NCI-H82 treated with DMSO at 0.1 percent for 48 hours (cell line): ENCODE measurements at regions not wholly inside any gene's neighbourhood (a gene's known extent, or its start where the extent isn't known, plus 50 kb on each side); places are given as distances from the start of the nearest gene placed in this dataset.
"Not testable (repeated sequence)": the region's sequence is repeated elsewhere in the genome, so short reads cannot be mapped to it uniquely, and the experiment has no call there.

Experiments
- DNase-seq: peaks from one replicate; lab custom pipeline; 2025; ENCODE audit not compliant: unreplicated experiment; lab: John Stamatoyannopoulos, UW

- no peak for DNase-seq
Measured at GRCh38 chr9:7313389-7313788, 486.2 kb downstream of the DMAC1 start.

- not testable (repeated sequence) for DNase-seq
Measured at GRCh38 chr9:7309051-7309450, 490.5 kb downstream of the DMAC1 start.

GRCh38 chr9:7305677-7306076 lies 493.9 kb downstream of the DMAC1 start:
- no peak for DNase-seq

- no peak for DNase-seq
Measured at GRCh38 chr9:7304627-7304995, 495.0 kb downstream of the DMAC1 start.

DNA sequence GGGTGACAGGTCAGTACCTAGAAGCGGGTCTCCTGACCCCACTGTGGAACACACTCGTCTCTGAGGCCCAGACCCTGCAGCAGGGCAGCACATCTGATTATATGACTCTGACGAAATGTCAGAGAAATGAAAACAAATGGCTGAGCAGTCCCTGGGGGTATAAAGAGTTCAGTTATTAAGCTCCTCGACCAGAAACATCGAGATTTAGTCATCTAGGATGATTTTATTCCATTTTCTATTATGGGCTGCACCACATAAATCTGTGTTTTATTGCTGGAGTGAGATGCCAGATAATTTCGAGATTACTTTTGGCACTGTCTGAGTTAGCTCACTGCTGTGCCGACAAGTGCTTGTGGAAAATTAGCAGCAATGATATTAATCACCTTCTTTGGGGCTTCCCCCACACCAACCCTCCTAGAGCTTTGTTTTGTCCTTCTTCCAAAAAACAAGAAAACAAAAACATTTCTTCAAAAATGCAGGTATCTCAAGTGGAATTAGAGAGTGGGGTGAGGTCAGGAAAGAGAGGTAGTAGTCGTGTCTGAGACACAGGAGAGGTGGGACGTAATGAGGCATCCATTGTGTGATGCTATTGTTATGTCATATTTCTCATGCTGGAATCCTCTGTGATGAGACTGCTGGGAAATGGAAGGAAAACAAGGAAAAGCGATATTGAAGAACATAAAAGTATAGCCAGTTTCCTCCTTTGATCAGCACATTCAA lies 495.5 kb downstream of the DMAC1 start:
- no peak for DNase-seq

GRCh38 chr9:7300484-7300883 lies 499.1 kb downstream of the DMAC1 start:
- no peak for DNase-seq

- DNase-seq, result no peak
Measured at GRCh38 chr9:7298123-7298522, 501.5 kb downstream of the DMAC1 start.

- DNase-seq, result no peak
Measured at GRCh38 chr9:7297521-7297920, 502.1 kb downstream of the DMAC1 start.

GRCh38 chr9:7293091-7293490 lies 506.5 kb downstream of the DMAC1 start:
- DNase-seq, result no peak

- DNase-seq, result no peak
Measured at GRCh38 chr9:7289773-7290172, 509.8 kb downstream of the DMAC1 start.

GRCh38 chr9:7287986-7288385 lies 511.6 kb downstream of the DMAC1 start:
- no peak for DNase-seq

DNA sequence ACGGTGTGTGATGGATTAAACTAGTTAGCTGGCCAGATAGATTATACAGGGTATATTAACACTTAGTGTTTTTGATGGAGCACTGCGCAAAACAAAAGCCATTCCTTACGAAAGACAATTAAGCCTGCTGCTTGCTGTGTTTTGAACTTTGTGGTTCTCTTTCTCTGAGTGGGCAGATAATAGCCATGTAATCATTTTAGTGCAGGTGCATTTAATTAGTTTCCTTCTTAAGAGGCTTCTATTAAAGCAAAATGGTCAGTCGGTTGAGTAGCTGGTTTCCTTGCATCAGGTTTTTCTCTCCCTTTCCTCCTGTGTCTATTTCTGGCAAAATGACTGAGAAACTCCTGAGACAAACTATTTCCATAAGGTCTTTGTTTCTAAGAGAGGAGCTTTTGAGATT lies 512.5 kb downstream of the DMAC1 start:
- no peak for DNase-seq

DNA sequence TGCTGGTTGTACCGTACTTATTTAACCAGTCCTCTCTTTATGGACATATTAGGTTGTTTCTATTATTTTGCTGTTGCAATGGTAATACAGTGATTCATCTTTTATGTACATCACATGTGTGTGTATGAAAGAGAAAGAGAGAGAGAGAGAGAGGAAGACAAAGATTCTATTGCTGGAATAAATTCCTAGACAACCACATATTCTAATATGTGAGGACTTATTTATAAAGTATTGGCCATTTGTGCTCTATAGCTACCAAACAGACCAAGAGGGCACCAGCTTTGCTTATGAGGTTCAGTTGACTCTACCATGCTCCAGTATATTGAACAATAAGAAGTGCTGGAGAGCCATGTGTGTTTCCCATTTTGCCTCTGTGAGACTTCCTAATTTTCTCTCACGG lies 513.5 kb downstream of the DMAC1 start:
- no peak for DNase-seq

GRCh38 chr9:7285199-7285598 lies 514.4 kb downstream of the DMAC1 start:
- no peak for DNase-seq

DNA sequence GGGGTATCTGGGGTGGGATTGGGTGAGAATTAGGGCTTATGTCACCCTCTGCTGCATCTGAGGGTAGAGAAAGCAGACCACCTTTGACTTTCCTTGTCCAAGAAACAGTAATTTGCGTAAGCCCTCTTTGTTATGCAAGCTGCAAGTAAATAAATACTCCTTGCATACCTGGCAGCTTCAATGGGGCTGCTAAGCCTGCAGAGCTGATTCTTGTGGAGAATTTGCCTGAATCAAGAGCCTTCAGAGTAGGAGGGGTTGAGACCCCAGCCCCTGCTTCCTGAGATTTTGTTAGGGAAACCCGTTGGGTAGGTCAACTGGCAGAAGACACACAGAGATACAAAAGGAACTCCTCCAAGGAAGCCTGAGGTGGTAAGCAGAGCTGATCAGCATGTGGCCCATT lies 515.1 kb downstream of the DMAC1 start:
- DNase-seq, result no peak

DNA sequence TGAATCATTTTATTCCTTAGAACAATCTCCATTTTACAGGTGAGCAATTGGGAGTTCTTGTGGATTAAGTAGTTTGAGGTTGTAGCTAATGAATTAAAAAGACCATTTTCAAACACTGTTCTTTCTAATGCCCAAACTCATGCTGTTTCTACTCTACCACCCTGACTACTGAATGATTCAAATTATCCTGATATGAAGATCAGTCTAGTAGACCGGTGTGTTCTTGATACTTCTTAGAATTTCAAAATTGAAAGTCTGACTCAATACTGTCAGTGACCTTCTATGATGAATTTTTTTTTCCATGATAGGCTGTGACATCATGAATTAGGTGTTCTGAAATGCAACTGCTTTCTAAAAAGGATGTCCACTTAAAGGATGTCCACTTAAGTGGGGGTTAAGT lies 515.5 kb downstream of the DMAC1 start:
- no peak for DNase-seq

- no peak for DNase-seq
Measured at GRCh38 chr9:7273575-7273974, 515.8 kb downstream of the KDM4C start.

DNA sequence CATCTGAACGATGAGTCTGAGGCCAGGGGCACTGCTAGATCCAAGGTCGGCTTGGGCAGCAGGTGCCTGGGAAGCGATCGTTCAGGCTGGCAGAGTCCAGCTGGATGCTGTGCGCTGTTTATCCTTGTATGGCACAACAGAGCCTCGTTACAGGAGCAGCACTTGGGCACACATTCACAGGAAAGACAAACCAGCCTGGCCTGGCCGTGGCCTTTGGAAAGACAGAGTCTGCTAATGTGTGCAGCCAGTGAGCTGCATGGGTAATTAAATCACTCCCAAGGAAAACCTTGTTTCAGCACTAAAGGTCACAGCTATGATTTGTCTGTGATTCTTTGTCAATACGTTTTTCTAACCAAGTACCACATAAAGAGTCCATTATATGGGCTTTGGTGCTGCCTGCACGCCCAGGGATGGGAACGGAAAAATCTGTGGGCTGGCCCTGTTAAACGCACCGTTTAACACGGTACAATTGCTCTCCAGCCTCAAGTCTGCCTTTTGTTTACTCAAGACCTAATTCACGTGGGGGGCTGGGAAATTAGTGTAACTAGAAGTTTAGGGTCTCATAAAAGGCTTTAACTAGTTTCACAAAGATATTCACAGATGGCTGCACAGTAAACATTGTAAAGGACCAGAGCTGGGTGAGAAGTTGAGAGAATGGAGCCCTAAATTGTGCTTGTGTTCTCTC lies 509.3 kb downstream of the KDM4C start:
- DNase-seq, result no peak

GRCh38 chr9:7265181-7265580 lies 507.4 kb downstream of the KDM4C start:
- no peak for DNase-seq

- DNase-seq, result no peak
Measured at GRCh38 chr9:7259544-7260241, 501.9 kb downstream of the KDM4C start.

GRCh38 chr9:7258688-7259396 lies 501.1 kb downstream of the KDM4C start:
- no peak for DNase-seq
